AG04450 (cell line): ENCODE measurements at regions not wholly inside any gene's neighbourhood (a gene's known extent, or its start where the extent isn't known, plus 50 kb on each side); places are given as distances from the start of the nearest gene placed in this dataset.
A peak's percentile ranks its signal among the peaks of the same experiment; 100 is the strongest.

Experiments used
- CTCF ChIA-PET: fragments of 300-600, 350-600 bp; formaldehyde crosslinking; extraction: SDS; loops from one replicate; lab custom pipeline; 2022; ENCODE audit warnings: antibody characterized with exemption, inconsistent platforms; lab: Charles Lee
- POLR2A ChIA-PET: fragments of 350-600 bp; formaldehyde crosslinking; extraction: SDS; loops from one replicate; lab custom pipeline; 2021; ENCODE audit warnings: antibody characterized with exemption, inconsistent platforms; lab: Yijun Ruan, JAX
- DNase-seq: peaks from one replicate; pipeline ENCODE4 v3.0.0-alpha.2; 2011; ENCODE audit warnings: low read depth, low spot score
- H3K27ac ChIP-seq: one replicate; pipeline ENCODE4 v1.5.1; 2012; ENCODE audit warnings: low read depth, low read length, control low read depth
- H3K27me3 ChIP-seq: one replicate; pipeline ENCODE4 v1.6.0; 2012; ENCODE audit warnings: low read length; ENCODE audit not compliant: control insufficient read depth, insufficient read depth
- H3K4me3 ChIP-seq: 2 replicates; pipeline ENCODE4 v1.5.1; 2011; ENCODE audit warnings: mild to moderate bottlenecking, low read depth, low read length, control low read depth
- H3K9me3 ChIP-seq: 2 replicates; pipeline ENCODE4 v1.5.1; 2012; ENCODE audit warnings: low read length; ENCODE audit not compliant: control insufficient read depth, insufficient read depth
- TF ChIP-seq, protein P1 (sequence below): IDR thresholded peaks from 2 replicates; pipeline ENCODE4 v1.5.1; 2011; ENCODE audit warnings: low read depth, low read length, control low read depth, inconsistent platforms

DNA sequence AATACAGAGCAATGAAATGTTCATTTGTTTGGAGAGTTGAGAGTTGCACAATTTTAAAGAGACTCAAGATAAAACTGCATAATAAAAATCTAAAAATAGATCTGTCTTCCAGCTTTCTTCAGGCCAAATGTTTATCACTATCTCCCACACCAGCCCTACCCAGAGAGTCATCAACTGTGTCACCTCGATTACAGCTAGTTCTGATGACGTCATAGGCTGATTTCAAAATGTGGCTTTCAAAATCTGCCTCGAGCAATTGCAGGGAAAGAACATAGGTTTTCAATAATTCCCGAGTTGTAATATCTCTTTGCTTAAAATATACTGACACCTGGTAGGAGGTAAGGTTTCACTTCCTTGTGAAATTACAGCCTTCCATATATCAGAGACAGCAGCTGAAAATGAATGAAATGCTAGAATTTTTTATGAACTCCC lies 677.6 kb upstream of the ID2 start:
- POLR2A ChIA-PET = interaction anchor here (1.3 kb wide), 1 partner anchor 678 kb away, joined by 6 read pairs; the partner anchor contains the start of gene ID2
- no peak overlapping the region for H3K27ac ChIP-seq
- TF ChIP-seq, protein P1, sequence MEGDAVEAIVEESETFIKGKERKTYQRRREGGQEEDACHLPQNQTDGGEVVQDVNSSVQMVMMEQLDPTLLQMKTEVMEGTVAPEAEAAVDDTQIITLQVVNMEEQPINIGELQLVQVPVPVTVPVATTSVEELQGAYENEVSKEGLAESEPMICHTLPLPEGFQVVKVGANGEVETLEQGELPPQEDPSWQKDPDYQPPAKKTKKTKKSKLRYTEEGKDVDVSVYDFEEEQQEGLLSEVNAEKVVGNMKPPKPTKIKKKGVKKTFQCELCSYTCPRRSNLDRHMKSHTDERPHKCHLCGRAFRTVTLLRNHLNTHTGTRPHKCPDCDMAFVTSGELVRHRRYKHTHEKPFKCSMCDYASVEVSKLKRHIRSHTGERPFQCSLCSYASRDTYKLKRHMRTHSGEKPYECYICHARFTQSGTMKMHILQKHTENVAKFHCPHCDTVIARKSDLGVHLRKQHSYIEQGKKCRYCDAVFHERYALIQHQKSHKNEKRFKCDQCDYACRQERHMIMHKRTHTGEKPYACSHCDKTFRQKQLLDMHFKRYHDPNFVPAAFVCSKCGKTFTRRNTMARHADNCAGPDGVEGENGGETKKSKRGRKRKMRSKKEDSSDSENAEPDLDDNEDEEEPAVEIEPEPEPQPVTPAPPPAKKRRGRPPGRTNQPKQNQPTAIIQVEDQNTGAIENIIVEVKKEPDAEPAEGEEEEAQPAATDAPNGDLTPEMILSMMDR = no peak
- H3K9me3 ChIP-seq = no peaks in the 10 kb centered on the region
- H3K4me3 ChIP-seq = peak overlapping the region; percentile 15; the same call in 1 of the 2 replicates
- H3K27me3 ChIP-seq = no peaks in the 10 kb centered on the region
- DNase-seq = peak; percentile 33
- CTCF ChIA-PET = no interaction called here

DNA sequence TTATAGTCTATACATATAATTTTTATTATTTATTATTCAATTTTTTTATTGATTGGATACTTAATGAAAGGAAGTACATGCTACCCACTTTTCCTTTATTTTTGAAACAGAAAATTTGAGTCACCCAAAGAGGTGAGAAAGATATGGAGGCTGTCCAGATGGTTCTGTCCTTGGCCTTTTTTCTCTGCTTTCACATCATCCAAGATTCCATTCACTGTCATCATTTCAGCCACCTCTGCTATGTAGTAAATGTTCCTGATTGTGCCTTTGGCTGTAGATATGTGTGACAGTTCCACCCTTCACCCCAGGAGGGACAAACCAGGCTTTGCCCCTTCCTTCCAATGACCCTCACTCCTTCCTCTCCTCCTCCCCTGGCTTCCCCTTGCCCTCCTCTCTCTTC lies 675.7 kb upstream of the ID2 start:
- no peak overlapping the region for H3K27ac ChIP-seq
- H3K4me3 ChIP-seq = no peak overlapping the region
- ChIA-PET POLR2A (no interaction called here), CTCF (no interaction called here)
- no peaks in the 10 kb centered on the region for H3K27me3 ChIP-seq
- H3K9me3 ChIP-seq = no peaks in the 10 kb centered on the region
- no peak for DNase-seq
- TF ChIP-seq, protein P1 = no peak

- DNase-seq = no peak
- Histone ChIP-seq H3K27ac (no peak overlapping the region), H3K4me3 (no peak overlapping the region), H3K9me3 (no peaks in the 10 kb centered on the region), H3K27me3 (no peaks in the 10 kb centered on the region)
- CTCF ChIA-PET = no interaction called here
- TF ChIP-seq, protein P1 = no peak
- POLR2A ChIA-PET = no interaction called here
Observed at GRCh38 chr2:8006626-8007025, 675.2 kb upstream of the ID2 start.

DNA sequence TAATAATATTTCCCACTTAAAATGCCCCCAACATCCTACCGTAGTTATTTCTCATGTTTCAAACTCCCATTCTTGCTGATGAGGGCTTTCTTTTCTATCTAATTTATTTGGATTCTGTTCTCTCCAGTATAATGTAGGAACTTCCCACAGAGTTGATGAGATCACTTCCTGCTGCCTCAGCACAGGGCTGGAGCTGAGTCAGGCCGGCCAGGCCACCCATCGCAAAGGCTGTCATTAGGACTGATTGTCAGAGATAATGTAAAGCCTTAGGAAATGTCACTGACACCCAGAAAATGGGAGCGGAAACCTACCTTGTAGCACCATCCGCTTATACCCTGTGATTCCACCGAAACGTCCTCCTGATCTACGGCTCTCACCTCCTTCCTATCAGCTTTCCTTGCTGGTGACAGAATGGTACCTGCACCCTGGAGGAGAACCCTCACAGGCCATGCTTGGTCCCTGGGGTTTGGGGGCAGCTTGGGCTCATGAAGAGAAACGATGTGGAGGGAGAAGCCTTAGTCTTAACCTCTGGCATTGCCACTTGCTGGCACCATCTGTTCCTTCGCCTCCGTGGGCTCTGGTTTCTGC lies 672.8 kb upstream of the ID2 start:
- ChIA-PET POLR2A (no interaction called here), CTCF (no interaction called here)
- Histone ChIP-seq H3K4me3 (no peak overlapping the region), H3K9me3 (no peaks in the 10 kb centered on the region), H3K27me3 (no peaks in the 10 kb centered on the region), H3K27ac (no peak overlapping the region)
- DNase-seq = no peak
- TF ChIP-seq, protein P1 = no peak

DNA sequence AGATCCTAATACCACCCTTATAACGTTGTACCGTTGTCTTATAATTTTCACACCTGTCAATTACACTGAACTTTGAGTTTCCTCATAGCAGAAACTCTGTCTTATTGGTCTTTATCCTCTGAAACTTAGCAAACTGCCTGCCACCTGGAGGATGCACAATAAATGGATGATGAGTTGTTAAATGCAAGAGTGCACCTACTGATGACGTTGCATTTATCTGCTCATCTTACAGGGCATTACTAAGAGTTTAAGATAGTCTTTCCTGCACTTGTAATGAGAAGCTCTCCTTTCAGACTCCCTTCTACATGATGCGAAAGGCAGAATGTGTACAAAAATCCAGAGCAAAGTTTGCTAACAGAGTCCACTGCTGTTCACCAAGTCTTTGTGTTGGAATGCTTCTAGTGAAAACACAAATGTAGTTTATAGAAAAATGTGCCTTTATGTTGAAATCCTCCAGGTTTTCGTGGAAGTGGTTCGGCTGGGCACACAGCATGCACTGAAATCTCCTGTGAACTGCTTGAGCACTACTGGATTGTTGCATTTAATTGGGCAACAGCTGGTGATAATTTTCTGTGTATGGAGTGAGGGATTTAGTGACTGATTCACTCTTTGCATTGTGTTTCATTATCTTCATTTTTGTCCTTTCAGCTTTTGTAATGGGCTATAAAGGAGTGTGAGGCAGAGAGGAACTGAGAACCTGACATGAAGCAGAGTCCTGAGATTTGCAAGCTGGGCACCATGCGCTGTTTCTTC lies 665.8 kb upstream of the ID2 start:
- no peak overlapping the region for H3K27ac ChIP-seq
- no peak for DNase-seq
- TF ChIP-seq, protein P1 = no peak
- peaks cover 5% of the 10 kb centered on the region; the same call in 1 of the 2 replicates for H3K9me3 ChIP-seq
- ChIA-PET POLR2A (interaction anchor here (1.4 kb wide), 1 partner anchor 666 kb away, joined by 3 read pairs; the partner anchor contains the start of gene ID2), CTCF (no interaction called here)
- no peaks in the 10 kb centered on the region for H3K27me3 ChIP-seq
- no peak overlapping the region for H3K4me3 ChIP-seq
